ENCODE measurements at regions not wholly inside any gene's neighbourhood (a gene's known extent, or its start where the extent isn't known, plus 50 kb on each side); places are given as distances from the start of the nearest gene placed in this dataset.

DNA sequence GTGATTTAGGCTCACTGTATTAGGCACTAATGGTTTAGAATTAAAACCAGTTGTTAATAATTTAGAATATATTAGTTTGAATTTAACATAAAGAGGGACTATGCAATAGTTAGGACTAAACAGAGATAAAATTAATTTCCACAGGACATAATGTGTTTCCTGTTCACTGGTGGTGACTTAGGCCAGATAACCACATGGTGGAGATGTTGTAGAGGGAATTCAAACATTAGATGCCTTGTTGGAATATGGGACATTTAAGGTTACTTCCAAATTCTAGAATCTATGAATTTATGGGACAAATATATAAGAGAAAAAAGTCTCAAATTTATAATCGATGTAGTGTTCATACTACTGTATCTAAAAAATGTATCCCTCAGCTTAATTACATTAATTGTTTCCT is 615.5 kb upstream of the KLHL1 start:
- Histone ChIP-seq H3K36me3 (no peaks in the 10 kb centered on the region), H3K27ac (replicated peaks in 1 of 4) (no peak overlapping the region), H3K4me3 (no peak overlapping the region), H3K9me3 (no peaks in the 10 kb centered on the region), H3K27me3 (no peaks in the 10 kb centered on the region), H3K4me1 (no peaks in the 10 kb centered on the region)
- whole genome bisulfite sequencing: 42% methylated on average over 1 of the region's 1 CpG
- intact Hi-C loops (cut with DNase I): no loop called here
- TF ChIP-seq, protein P1, sequence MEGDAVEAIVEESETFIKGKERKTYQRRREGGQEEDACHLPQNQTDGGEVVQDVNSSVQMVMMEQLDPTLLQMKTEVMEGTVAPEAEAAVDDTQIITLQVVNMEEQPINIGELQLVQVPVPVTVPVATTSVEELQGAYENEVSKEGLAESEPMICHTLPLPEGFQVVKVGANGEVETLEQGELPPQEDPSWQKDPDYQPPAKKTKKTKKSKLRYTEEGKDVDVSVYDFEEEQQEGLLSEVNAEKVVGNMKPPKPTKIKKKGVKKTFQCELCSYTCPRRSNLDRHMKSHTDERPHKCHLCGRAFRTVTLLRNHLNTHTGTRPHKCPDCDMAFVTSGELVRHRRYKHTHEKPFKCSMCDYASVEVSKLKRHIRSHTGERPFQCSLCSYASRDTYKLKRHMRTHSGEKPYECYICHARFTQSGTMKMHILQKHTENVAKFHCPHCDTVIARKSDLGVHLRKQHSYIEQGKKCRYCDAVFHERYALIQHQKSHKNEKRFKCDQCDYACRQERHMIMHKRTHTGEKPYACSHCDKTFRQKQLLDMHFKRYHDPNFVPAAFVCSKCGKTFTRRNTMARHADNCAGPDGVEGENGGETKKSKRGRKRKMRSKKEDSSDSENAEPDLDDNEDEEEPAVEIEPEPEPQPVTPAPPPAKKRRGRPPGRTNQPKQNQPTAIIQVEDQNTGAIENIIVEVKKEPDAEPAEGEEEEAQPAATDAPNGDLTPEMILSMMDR (IDR thresholded peaks at IDR 0.05): no peak
- TF ChIP-seq EP300 (IDR thresholded peaks at IDR 0.05) (no peak), POLR2A (IDR thresholded peaks at IDR 0.05; ENCODE audit: low read depth) (no peak), POLR2AphosphoS5 (IDR thresholded peaks at IDR 0.05) (no peak)
- no peak for DNase-seq (ENCODE audit: extremely low spot score)

DNA sequence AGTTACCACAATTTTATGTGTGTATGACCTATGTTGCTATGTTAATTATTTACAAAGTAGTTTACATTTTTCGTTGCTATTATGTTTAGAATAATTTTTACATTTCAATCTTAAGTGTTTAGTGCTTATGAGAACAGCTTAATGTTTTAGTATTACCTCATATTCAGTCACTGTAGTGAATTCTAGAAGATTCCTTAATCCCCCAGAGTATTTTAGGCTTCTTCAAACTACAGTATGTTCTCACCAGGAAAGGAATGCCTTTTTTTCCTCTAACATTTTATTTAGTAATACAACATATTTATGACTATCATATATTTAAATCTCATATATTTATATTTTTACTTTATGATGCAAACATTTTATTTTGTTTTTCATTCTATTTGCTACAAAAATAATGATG is 612.1 kb upstream of the KLHL1 start:
- TF ChIP-seq POLR2A (IDR thresholded peaks at IDR 0.05; ENCODE audit: low read depth): no peak
- TF ChIP-seq, protein P1 (IDR thresholded peaks at IDR 0.05): no peak
- no peak for TF ChIP-seq POLR2AphosphoS5 (IDR thresholded peaks at IDR 0.05)
- TF ChIP-seq EP300 (IDR thresholded peaks at IDR 0.05): no peak
- Histone ChIP-seq H3K4me1 (no peaks in the 10 kb centered on the region), H3K4me3 (no peak overlapping the region), H3K27ac (replicated peaks in 1 of 4) (no peak overlapping the region), H3K36me3 (no peaks in the 10 kb centered on the region), H3K27me3 (no peaks in the 10 kb centered on the region), H3K9me3 (no peaks in the 10 kb centered on the region)
- WGBS: 42% methylated on average over 1 of the region's 1 CpG
- intact Hi-C loops (cut with DNase I): no loop called here
- DNase-seq (ENCODE audit: extremely low spot score): no peak

DNA sequence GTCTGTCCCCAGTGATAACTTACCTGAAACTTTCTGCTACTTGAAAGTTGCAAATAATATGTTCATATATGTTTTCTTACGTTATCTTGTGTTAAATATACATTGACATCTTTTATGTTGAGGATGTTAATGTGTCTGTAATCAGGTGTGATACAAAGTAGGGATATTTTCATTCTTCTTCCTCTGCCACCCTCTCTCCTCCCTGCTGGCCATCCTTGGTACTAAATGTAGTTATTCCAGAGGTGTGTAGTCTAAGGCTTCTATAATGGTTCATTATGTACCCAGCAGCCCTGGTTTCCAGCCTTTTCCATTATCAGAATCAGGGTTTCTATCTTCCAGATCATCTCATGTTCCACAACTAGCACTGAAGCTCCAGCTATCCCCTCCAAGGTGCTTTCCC is 606.7 kb upstream of the KLHL1 start:
- intact Hi-C loops (cut with DNase I): no loop called here
- Histone ChIP-seq H3K9me3 (no peaks in the 10 kb centered on the region), H3K27ac (replicated peaks in 1 of 4) (no peak overlapping the region), H3K27me3 (no peaks in the 10 kb centered on the region), H3K36me3 (no peaks in the 10 kb centered on the region), H3K4me1 (no peaks in the 10 kb centered on the region), H3K4me3 (no peak overlapping the region)
- WGBS: 67% methylated on average over 1 of the region's 1 CpG
- no peak for TF ChIP-seq POLR2A (IDR thresholded peaks at IDR 0.05; ENCODE audit: low read depth)
- no peak for TF ChIP-seq EP300 (IDR thresholded peaks at IDR 0.05)
- TF ChIP-seq, protein P1 (IDR thresholded peaks at IDR 0.05): no peak
- TF ChIP-seq POLR2AphosphoS5 (IDR thresholded peaks at IDR 0.05): no peak
- no peak for DNase-seq (ENCODE audit: extremely low spot score)

DNA sequence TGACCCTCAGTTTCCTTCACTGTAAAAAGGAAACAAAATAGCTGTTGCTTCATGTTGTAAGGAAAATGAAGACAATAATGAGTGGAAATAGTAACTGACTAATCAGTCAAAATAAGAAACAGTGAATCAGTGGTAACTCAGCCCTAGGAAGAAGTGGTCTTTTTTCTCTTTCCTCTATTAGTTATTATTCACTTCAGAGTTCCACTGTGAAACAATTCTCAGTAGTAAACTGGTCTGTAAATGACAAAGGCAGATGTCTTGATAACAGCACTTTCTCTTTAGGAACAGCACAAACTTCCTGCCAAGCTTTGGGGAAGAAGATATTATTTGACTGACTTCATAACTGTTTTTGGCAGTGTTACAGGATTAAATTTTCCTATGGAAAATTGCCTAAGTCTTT is 600.5 kb upstream of the KLHL1 start:
- TF ChIP-seq, protein P1 (IDR thresholded peaks at IDR 0.05): no peak
- no peak for TF ChIP-seq EP300 (IDR thresholded peaks at IDR 0.05)
- TF ChIP-seq POLR2AphosphoS5 (IDR thresholded peaks at IDR 0.05): no peak
- no peak for TF ChIP-seq POLR2A (IDR thresholded peaks at IDR 0.05; ENCODE audit: low read depth)
- no peak for DNase-seq (ENCODE audit: extremely low spot score)
- Histone ChIP-seq H3K36me3 (no peaks in the 10 kb centered on the region), H3K27ac (replicated peaks in 1 of 4) (no peak overlapping the region), H3K9me3 (no peaks in the 10 kb centered on the region), H3K4me3 (no peak overlapping the region), H3K27me3 (no peaks in the 10 kb centered on the region), H3K4me1 (no peaks in the 10 kb centered on the region)
- intact Hi-C loops (cut with DNase I): no loop called here

DNA sequence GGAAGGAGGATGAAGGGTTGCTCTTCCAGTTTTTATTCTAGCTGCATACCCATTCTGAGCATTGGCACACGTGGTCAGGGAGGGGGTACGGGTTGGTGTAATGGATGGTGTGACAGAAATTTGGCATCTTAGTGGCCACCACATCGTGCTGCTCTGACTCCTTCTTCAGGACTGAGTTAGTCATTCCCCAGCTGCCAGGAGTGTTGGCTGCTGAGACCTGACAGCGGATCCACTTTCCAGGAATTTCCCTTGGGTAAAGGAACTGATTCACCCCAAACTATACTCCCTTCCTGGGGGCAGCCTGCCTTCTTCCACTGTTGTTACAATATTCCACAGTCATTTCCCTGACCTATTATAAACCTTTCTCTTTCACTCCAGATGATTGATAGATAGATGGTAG is 595.5 kb upstream of the KLHL1 start:
- Histone ChIP-seq H3K27ac (replicated peaks in 1 of 4) (no peak overlapping the region), H3K9me3 (no peaks in the 10 kb centered on the region), H3K36me3 (no peaks in the 10 kb centered on the region), H3K4me3 (no peak overlapping the region), H3K4me1 (no peaks in the 10 kb centered on the region), H3K27me3 (no peaks in the 10 kb centered on the region)
- WGBS: 70% methylated on average over 4 of the region's 4 CpGs
- TF ChIP-seq, protein P1 (IDR thresholded peaks at IDR 0.05): no peak
- TF ChIP-seq POLR2A (IDR thresholded peaks at IDR 0.05; ENCODE audit: low read depth) (no peak), POLR2AphosphoS5 (IDR thresholded peaks at IDR 0.05) (no peak), EP300 (IDR thresholded peaks at IDR 0.05) (no peak)
- no peak for DNase-seq (ENCODE audit: extremely low spot score)
- intact Hi-C loops (cut with DNase I): no loop called here

Measured in esophagus muscularis mucosa (tissue), 4 donors.